ENCODE measurements at regions not wholly inside any gene's neighbourhood (a gene's known extent, or its start where the extent isn't known, plus 50 kb on each side); places are given as distances from the start of the nearest gene placed in this dataset.
"Not testable (repeated sequence)": the region's sequence is repeated elsewhere in the genome, so short reads cannot be mapped to it uniquely, and the experiment has no call there.

DNA sequence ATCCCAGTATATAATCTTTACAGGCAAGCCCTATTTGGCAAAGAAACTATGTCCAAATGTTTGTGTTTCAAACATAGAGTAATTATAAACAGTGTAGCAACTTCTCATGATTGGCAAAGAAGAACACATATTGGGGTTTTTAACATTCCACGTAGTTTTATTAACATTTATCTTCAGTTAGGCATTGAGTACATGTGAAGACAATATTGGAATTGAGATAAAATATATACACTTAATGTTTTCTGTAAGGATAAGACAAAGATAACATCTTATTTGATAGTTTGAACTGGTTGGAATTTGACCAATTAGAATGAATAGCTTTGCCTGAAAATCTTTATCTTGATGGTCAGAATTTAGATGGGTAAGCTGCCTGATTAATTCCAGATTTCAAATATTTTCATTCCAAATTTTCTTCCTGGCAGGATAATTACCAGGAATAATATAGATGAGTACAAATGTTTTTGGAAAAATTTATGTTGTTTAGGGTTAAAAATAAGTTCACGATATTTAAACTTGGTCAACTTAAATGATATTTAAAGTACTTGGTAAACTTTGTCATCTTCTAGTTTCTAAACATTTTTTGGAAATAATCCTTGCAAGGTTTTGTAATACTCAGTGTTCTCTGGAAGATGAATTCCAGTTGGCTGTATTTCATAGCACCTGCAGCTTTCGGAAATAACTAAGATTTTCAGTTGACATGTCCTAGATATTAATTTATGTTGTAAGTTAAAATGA, 536.5 kb upstream of the SPRY2 start:
- no peak for TF ChIP-seq ZNF837 (tag by site-specific recombination; IDR thresholded peaks at IDR 0.05)
- no peak for TF ChIP-seq KLF7 (tag by site-specific recombination; IDR thresholded peaks at IDR 0.05; ENCODE audit: borderline replicate concordance)
- TF ChIP-seq ZNF16 (tag by site-specific recombination; IDR thresholded peaks at IDR 0.05; ENCODE audit: low read depth), result no peak
- no peak for TF ChIP-seq KLF1 (tag by site-specific recombination; IDR thresholded peaks at IDR 0.05)
- TF ChIP-seq, protein P1, sequence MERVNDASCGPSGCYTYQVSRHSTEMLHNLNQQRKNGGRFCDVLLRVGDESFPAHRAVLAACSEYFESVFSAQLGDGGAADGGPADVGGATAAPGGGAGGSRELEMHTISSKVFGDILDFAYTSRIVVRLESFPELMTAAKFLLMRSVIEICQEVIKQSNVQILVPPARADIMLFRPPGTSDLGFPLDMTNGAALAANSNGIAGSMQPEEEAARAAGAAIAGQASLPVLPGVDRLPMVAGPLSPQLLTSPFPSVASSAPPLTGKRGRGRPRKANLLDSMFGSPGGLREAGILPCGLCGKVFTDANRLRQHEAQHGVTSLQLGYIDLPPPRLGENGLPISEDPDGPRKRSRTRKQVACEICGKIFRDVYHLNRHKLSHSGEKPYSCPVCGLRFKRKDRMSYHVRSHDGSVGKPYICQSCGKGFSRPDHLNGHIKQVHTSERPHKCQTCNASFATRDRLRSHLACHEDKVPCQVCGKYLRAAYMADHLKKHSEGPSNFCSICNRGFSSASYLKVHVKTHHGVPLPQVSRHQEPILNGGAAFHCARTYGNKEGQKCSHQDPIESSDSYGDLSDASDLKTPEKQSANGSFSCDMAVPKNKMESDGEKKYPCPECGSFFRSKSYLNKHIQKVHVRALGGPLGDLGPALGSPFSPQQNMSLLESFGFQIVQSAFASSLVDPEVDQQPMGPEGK (tag by site-specific recombination; IDR thresholded peaks at IDR 0.05), result no peak
- TF ChIP-seq, protein P2, sequence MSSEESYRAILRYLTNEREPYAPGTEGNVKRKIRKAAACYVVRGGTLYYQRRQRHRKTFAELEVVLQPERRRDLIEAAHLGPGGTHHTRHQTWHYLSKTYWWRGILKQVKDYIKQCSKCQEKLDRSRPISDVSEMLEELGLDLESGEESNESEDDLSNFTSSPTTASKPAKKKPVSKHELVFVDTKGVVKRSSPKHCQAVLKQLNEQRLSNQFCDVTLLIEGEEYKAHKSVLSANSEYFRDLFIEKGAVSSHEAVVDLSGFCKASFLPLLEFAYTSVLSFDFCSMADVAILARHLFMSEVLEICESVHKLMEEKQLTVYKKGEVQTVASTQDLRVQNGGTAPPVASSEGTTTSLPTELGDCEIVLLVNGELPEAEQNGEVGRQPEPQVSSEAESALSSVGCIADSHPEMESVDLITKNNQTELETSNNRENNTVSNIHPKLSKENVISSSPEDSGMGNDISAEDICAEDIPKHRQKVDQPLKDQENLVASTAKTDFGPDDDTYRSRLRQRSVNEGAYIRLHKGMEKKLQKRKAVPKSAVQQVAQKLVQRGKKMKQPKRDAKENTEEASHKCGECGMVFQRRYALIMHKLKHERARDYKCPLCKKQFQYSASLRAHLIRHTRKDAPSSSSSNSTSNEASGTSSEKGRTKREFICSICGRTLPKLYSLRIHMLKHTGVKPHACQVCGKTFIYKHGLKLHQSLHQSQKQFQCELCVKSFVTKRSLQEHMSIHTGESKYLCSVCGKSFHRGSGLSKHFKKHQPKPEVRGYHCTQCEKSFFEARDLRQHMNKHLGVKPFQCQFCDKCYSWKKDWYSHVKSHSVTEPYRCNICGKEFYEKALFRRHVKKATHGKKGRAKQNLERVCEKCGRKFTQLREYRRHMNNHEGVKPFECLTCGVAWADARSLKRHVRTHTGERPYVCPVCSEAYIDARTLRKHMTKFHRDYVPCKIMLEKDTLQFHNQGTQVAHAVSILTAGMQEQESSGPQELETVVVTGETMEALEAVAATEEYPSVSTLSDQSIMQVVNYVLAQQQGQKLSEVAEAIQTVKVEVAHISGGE (tag by site-specific recombination; conservative IDR thresholded peaks at IDR 0.05; ENCODE audit: low read depth), result no peak
- Histone ChIP-seq H3K27ac (ENCODE audit: extremely low read depth, low read depth, low read length) (no peak overlapping the region), H3K4me1 (ENCODE audit: control insufficient read depth, insufficient read depth, low read length) (no peaks in the 10 kb centered on the region), H3K9me3 (ENCODE audit: control insufficient read depth, insufficient read depth, low read depth, low read length) (no peaks in the 10 kb centered on the region), H3K36me3 (ENCODE audit: control insufficient read depth in 2 of 2, insufficient read depth in 1 of 2, low read length in 2 of 2) (no peaks in the 10 kb centered on the region), H3K4me3 (ENCODE audit: low read depth, low read length) (no peak overlapping the region)
- ChIA-PET CTCF (no interaction called here), POLR2A (no interaction called here)

DNA sequence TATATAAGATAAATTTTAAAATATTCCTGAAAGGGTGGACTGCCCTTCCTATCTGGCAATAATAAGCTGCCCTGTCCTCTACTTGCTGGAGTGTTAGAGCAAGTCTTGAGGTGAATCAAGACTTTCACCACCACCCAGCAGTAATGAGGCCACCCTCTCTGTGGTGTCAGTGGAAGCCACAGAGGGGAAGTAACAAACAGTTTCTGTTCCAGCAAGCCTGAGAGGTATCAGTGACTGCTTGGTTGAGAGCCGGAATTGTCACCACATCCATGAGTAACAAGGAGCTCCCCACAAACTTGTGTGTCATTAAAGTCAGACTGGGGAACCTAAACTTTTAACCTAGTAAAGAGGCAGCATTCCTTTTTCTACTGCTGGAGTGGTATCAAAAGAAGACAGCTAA, 532.7 kb upstream of the SPRY2 start:
- H3K27ac ChIP-seq (ENCODE audit: extremely low read depth, low read depth, low read length), result no peak overlapping the region
- CTCF ChIA-PET, result interaction anchor here (0.5 to 0.6 kb wide), 2 partner anchors 900 to 1482 kb away, joined by 3 to 5 read pairs; no protein-coding TSS in a partner anchor

DNA sequence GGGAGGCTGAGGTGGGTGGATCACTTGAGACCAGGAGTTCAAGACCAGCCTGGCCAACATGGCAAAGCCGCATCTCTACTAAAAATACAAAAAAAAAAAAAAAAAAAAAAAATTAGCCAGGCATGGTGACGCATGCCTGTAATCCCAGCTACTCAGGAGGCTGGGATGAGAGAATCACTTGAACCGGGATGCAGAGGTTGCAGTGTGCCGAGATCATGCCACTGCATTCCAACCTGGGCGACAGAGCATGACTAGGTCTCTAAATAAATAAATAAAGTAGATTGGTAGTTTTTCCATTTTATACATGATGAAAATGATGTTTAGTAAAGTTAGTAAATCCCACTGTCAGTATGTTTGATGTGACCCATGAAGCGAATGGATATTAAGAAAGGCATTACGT, 531.0 kb upstream of the SPRY2 start:
- H3K4me1 ChIP-seq (ENCODE audit: control insufficient read depth, insufficient read depth, low read length); POLR2A ChIA-PET; H3K27ac ChIP-seq (ENCODE audit: extremely low read depth, low read depth, low read length); H3K9me3 ChIP-seq (ENCODE audit: control insufficient read depth, insufficient read depth, low read depth, low read length); H3K36me3 ChIP-seq (ENCODE audit: control insufficient read depth in 2 of 2, insufficient read depth in 1 of 2, low read length in 2 of 2); H3K4me3 ChIP-seq (ENCODE audit: low read depth, low read length): not testable (repeated sequence)
- CTCF ChIA-PET, result interaction anchor here (1.2 kb wide), 1 partner anchor 107 kb away, joined by 3 read pairs; no protein-coding TSS in a partner anchor

More for the DNA sequence above, 532.7 kb upstream of the SPRY2 start:
- no peak for TF ChIP-seq ZNF501 (tag by site-specific recombination; IDR thresholded peaks at IDR 0.05)
- Histone ChIP-seq H3K4me1 (ENCODE audit: control insufficient read depth, insufficient read depth, low read length) (no peaks in the 10 kb centered on the region), H3K9me3 (ENCODE audit: control insufficient read depth, insufficient read depth, low read depth, low read length) (no peaks in the 10 kb centered on the region), H3K36me3 (ENCODE audit: control insufficient read depth in 2 of 2, insufficient read depth in 1 of 2, low read length in 2 of 2) (no peaks in the 10 kb centered on the region), H3K4me3 (ENCODE audit: low read depth, low read length) (no peak overlapping the region)
- POLR2A ChIA-PET, result no interaction called here

DNA sequence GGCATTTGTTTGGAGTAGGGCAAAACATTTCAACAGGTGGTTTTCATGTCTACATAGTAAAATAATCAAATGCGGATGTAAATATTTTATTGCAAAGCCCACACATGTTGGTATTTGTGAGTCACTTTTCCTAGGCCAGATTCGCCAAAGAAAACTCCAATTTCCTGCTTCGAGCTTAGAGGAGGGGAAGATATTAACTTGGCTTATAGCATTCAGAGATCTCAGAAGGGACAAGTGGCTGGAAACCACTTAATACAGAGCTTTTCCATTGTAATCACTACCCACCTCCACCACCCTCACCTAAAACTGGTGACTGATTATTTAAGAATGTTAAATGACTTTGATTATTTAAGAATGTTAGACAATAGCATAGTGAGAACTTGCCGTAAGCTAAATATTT, 530.6 kb upstream of the SPRY2 start:
- Histone ChIP-seq H3K4me3 (ENCODE audit: low read depth, low read length) (no peak overlapping the region), H3K36me3 (ENCODE audit: control insufficient read depth in 2 of 2, insufficient read depth in 1 of 2, low read length in 2 of 2) (no peaks in the 10 kb centered on the region), H3K4me1 (ENCODE audit: control insufficient read depth, insufficient read depth, low read length) (no peaks in the 10 kb centered on the region), H3K9me3 (ENCODE audit: control insufficient read depth, insufficient read depth, low read depth, low read length) (no peaks in the 10 kb centered on the region), H3K27ac (ENCODE audit: extremely low read depth, low read depth, low read length) (no peak overlapping the region)
- CTCF ChIA-PET, result interaction anchor here (1.2 kb wide), 1 partner anchor 107 kb away, joined by 3 read pairs; no protein-coding TSS in a partner anchor
- POLR2A ChIA-PET, result no interaction called here
- no peak for TF ChIP-seq MZF1 (tag by site-specific recombination; IDR thresholded peaks at IDR 0.05; ENCODE audit: borderline replicate concordance)
- 0 out of 2 replicates have a peak, but pooled peaks have one; percentile 14 for TF ChIP-seq SCRT2 (tag by site-specific recombination; IDR thresholded peaks at IDR 0.05)
